ENCODE measurements at regions not wholly inside any gene's neighbourhood (a gene's known extent, or its start where the extent isn't known, plus 50 kb on each side); places are given as distances from the start of the nearest gene placed in this dataset.

GRCh38 chr6:165915022-165915770, 252.2 kb upstream of the PDE10A start:
- Histone ChIP-seq H3K4me3 (ENCODE audit: low read depth, low read length) (no peak overlapping the region), H3K27ac (ENCODE audit: extremely low read depth, low read depth, low read length) (no peak overlapping the region), H3K36me3 (ENCODE audit: control insufficient read depth in 2 of 2, insufficient read depth in 1 of 2, low read length in 2 of 2) (no peaks in the 10 kb centered on the region), H3K9me3 (ENCODE audit: control insufficient read depth, insufficient read depth, low read depth, low read length) (no peaks in the 10 kb centered on the region), H3K4me1 (ENCODE audit: control insufficient read depth, insufficient read depth, low read length) (no peaks in the 10 kb centered on the region)
- TF ChIP-seq ZXDB (tag by site-specific recombination; IDR thresholded peaks at IDR 0.05) (no peak), MZF1 (tag by site-specific recombination; IDR thresholded peaks at IDR 0.05; ENCODE audit: borderline replicate concordance) (no peak), ZSCAN30 (tag by site-specific recombination; IDR thresholded peaks at IDR 0.05) (no peak), SP3 (tag by site-specific recombination; IDR thresholded peaks at IDR 0.05) (no peak), ZNF132 (tag by site-specific recombination; IDR thresholded peaks at IDR 0.05; ENCODE audit: borderline replicate concordance) (no peak), ZFHX2 (tag by site-specific recombination; conservative IDR thresholded peaks at IDR 0.05) (no peak), BCL11B (tag by site-specific recombination; IDR thresholded peaks at IDR 0.05; ENCODE audit: low read depth) (no peak), ZNF354C (tag by site-specific recombination; IDR thresholded peaks at IDR 0.05; ENCODE audit: borderline replicate concordance, low read depth) (no peak), ZBTB20 (tag by site-specific recombination; IDR thresholded peaks at IDR 0.05) (no peak), CTCF (tag by site-specific recombination; IDR thresholded peaks at IDR 0.05) (no peak), ZNF600 (tag by site-specific recombination; IDR thresholded peaks at IDR 0.05) (no peak), ZNF768 (tag by site-specific recombination; IDR thresholded peaks at IDR 0.05) (no peak), ZNF426 (tag by site-specific recombination; IDR thresholded peaks at IDR 0.05) (no peak), ZNF76 (tag by site-specific recombination; IDR thresholded peaks at IDR 0.05; ENCODE audit: borderline replicate concordance, low read depth) (no peak), ZNF18 (tag by site-specific recombination; IDR thresholded peaks at IDR 0.05) (no peak), ZBTB17 (tag by site-specific recombination; IDR thresholded peaks at IDR 0.05) (no peak)
- ChIA-PET POLR2A (no interaction called here), CTCF (interaction anchor here (0.5 to 0.9 kb wide), 3 partner anchors 25 to 1116 kb away, joined by 3 to 4 read pairs (median 4); no protein-coding TSS in a partner anchor)

- H3K4me3 ChIP-seq (ENCODE audit: low read depth, low read length): no peak overlapping the region
- no peaks in the 10 kb centered on the region for H3K36me3 ChIP-seq (ENCODE audit: control insufficient read depth in 2 of 2, insufficient read depth in 1 of 2, low read length in 2 of 2)
- ChIA-PET CTCF (interaction anchor here (0.6 to 1.1 kb wide), 3 partner anchors 24 to 431 kb away, joined by 3 to 5 read pairs (median 3); no protein-coding TSS in a partner anchor), POLR2A (no interaction called here)
- no peak overlapping the region for H3K27ac ChIP-seq (ENCODE audit: extremely low read depth, low read depth, low read length)
- no peaks in the 10 kb centered on the region for H3K9me3 ChIP-seq (ENCODE audit: control insufficient read depth, insufficient read depth, low read depth, low read length)
- H3K4me1 ChIP-seq (ENCODE audit: control insufficient read depth, insufficient read depth, low read length): no peaks in the 10 kb centered on the region
- TF ChIP-seq MYNN (tag by site-specific recombination; IDR thresholded peaks at IDR 0.05; ENCODE audit: borderline replicate concordance) (no peak), ZNF174 (tag by site-specific recombination; IDR thresholded peaks at IDR 0.05) (no peak), ZNF785 (tag by site-specific recombination; IDR thresholded peaks at IDR 0.05) (no peak), REST (tag by site-specific recombination; IDR thresholded peaks at IDR 0.05) (no peak), ZNF843 (tag by site-specific recombination; IDR thresholded peaks at IDR 0.05) (no peak), ZNF214 (tag by site-specific recombination; IDR thresholded peaks at IDR 0.05; ENCODE audit: borderline replicate concordance) (no peak), ZSCAN30 (tag by site-specific recombination; IDR thresholded peaks at IDR 0.05) (no peak), AEBP2 (tag by site-specific recombination; IDR thresholded peaks at IDR 0.05; ENCODE audit: borderline replicate concordance) (no peak), ZNF23 (tag by site-specific recombination; IDR thresholded peaks at IDR 0.05; ENCODE audit: borderline replicate concordance) (no peak), ZNF544 (tag by site-specific recombination; IDR thresholded peaks at IDR 0.05) (no peak)
These were observed 250.9 kb upstream of the PDE10A start for GRCh38 chr6:165913676-165914570.

Data from HEK293 (cell line).